Activated T-cell treated with anti-CD3 and anti-CD28 coated beads for 48 hours (primary cell): ENCODE measurements at regions not wholly inside any gene's neighbourhood (a gene's known extent, or its start where the extent isn't known, plus 50 kb on each side); places are given as distances from the start of the nearest gene placed in this dataset.

Source experiments
- DNase-seq: peaks from one replicate; pipeline ENCODE4 v3.0.0-alpha.2; 2020; ENCODE audit warnings: low read depth

- DNase-seq, result no peak
Observed at GRCh38 chr12:77723308-77723707, 107.4 kb upstream of the NAV3 start.

- DNase-seq, result no peak
Observed at GRCh38 chr12:77722536-77722935, 108.2 kb upstream of the NAV3 start.

- no peak for DNase-seq
Observed at GRCh38 chr12:77720258-77720657, 110.4 kb upstream of the NAV3 start.

GRCh38 chr12:77710209-77710608, 120.5 kb upstream of the NAV3 start:
- no peak for DNase-seq

- DNase-seq, result no peak
Observed at GRCh38 chr12:77697126-77697525, 133.6 kb upstream of the NAV3 start.

GRCh38 chr12:77696183-77696582, 134.5 kb upstream of the NAV3 start:
- DNase-seq, result no peak

GRCh38 chr12:77689510-77690086, 141.1 kb upstream of the NAV3 start:
- no peak for DNase-seq

GRCh38 chr12:77687321-77687720, 143.4 kb upstream of the NAV3 start:
- DNase-seq, result no peak

GRCh38 chr12:77686760-77687159, 143.9 kb upstream of the NAV3 start:
- no peak for DNase-seq

- DNase-seq, result no peak
Observed at GRCh38 chr12:77685901-77686300, 144.8 kb upstream of the NAV3 start.

GRCh38 chr12:77685112-77685511, 145.6 kb upstream of the NAV3 start:
- DNase-seq, result no peak

GRCh38 chr12:77682488-77682887, 148.2 kb upstream of the NAV3 start:
- no peak for DNase-seq

GRCh38 chr12:77681726-77682125, 149.0 kb upstream of the NAV3 start:
- no peak for DNase-seq

- no peak for DNase-seq
Observed at GRCh38 chr12:77679686-77680085, 151.0 kb upstream of the NAV3 start.

- no peak for DNase-seq
Observed at GRCh38 chr12:77678621-77679020, 152.1 kb upstream of the NAV3 start.

GRCh38 chr12:77667101-77667500, 163.6 kb upstream of the NAV3 start:
- no peak for DNase-seq

- no peak for DNase-seq
Observed at GRCh38 chr12:77648716-77649115, 182.0 kb upstream of the NAV3 start.

- DNase-seq, result no peak
Observed at GRCh38 chr12:77645966-77646598, 184.6 kb upstream of the NAV3 start.

GRCh38 chr12:77644915-77645605, 185.6 kb upstream of the NAV3 start:
- DNase-seq, result no peak

- DNase-seq, result no peak
Observed at GRCh38 chr12:77642246-77642645, 188.4 kb upstream of the NAV3 start.

GRCh38 chr12:77640356-77640755, 190.3 kb upstream of the NAV3 start:
- no peak for DNase-seq

GRCh38 chr12:77630790-77631445, 199.8 kb upstream of the NAV3 start:
- DNase-seq, result no peak

GRCh38 chr12:77630344-77630743, 200.3 kb upstream of the NAV3 start:
- DNase-seq, result no peak
